Keratinocyte (primary cell): ENCODE measurements at regions not wholly inside any gene's neighbourhood (a gene's known extent, or its start where the extent isn't known, plus 50 kb on each side); places are given as distances from the start of the nearest gene placed in this dataset.

Source experiments
- DNase-seq: peaks from one replicate; pipeline ENCODE4 v3.0.0-alpha.2; 2011; ENCODE audit warnings: low read depth, missing footprints, low spot score
- FAIRE-seq: peaks from 2 replicates; lab custom pipeline; 2011; peaks lifted over from hg19 to GRCh38; lab: Jason Lieb, UNC
- H2AFZ ChIP-seq: 2 replicates; pipeline ENCODE4 v1.6.0; 2012; ENCODE audit warnings: low read length, control low read depth, inconsistent platforms; ENCODE audit not compliant: control insufficient read depth
- H3K27ac ChIP-seq: 2 replicates; pipeline ENCODE4 v1.5.1; 2011; ENCODE audit warnings: low read length; ENCODE audit not compliant: control insufficient read depth, insufficient read depth
- H3K27me3 ChIP-seq: 3 replicates; pipeline ENCODE4 v1.6.0; 2011; ENCODE audit warnings: low read length; ENCODE audit not compliant: control insufficient read depth, insufficient read depth; ENCODE audit errors: extremely low read depth
- H3K36me3 ChIP-seq, 2 experiments: 2 replicates in 1 of 2; 3 replicates in 1 of 2; pipeline ENCODE4 v1.5.1; 2011; ENCODE audit warnings: low read length in 2 of 2, mild to moderate bottlenecking in 1 of 2; ENCODE audit not compliant: control insufficient read depth in 2 of 2, insufficient read depth in 2 of 2; ENCODE audit errors: extremely low read depth in 1 of 2
- H3K4me1 ChIP-seq: 3 replicates; pipeline ENCODE4 v1.5.1; 2011; ENCODE audit warnings: low read length; ENCODE audit not compliant: control insufficient read depth, insufficient read depth; ENCODE audit errors: extremely low read depth
- H3K4me2 ChIP-seq: 3 replicates; pipeline ENCODE4 v1.6.0; 2011; ENCODE audit warnings: low read depth, low read length; ENCODE audit not compliant: control insufficient read depth, insufficient read depth; ENCODE audit errors: extremely low read depth
- H3K4me3 ChIP-seq, 3 experiments: fragments of 200-600 bp in 1 of 3; sonication (generic) in 1 of 3; 2 replicates in 2 of 3; 3 replicates in 1 of 3; pipeline ENCODE4 v1.5.1; 2011 to 2016; ENCODE audit warnings: low read length in 3 of 3, mild to moderate bottlenecking in 3 of 3, control low read depth in 2 of 3, inconsistent platforms in 1 of 3, low read depth in 1 of 3, mixed read lengths in 1 of 3, mixed run types in 1 of 3, moderate library complexity in 1 of 3; ENCODE audit not compliant: control insufficient read depth in 2 of 3, insufficient read depth in 2 of 3; ENCODE audit errors: extremely low read depth in 1 of 3
- H3K79me2 ChIP-seq: 2 replicates; pipeline ENCODE4 v1.6.0; 2012; ENCODE audit warnings: low read length; ENCODE audit not compliant: control insufficient read depth, insufficient read depth
- H3K9ac ChIP-seq: 3 replicates; pipeline ENCODE4 v1.6.0; 2011; ENCODE audit warnings: low read length; ENCODE audit not compliant: control insufficient read depth, insufficient read depth; ENCODE audit errors: extremely low read depth
- H3K9me1 ChIP-seq: 3 replicates; pipeline ENCODE4 v1.6.0; 2011; ENCODE audit warnings: low read length; ENCODE audit not compliant: control insufficient read depth, insufficient read depth; ENCODE audit errors: extremely low read depth
- H3K9me3 ChIP-seq: 2 replicates; pipeline ENCODE4 v1.5.1; 2012; ENCODE audit warnings: low read depth, low read length; ENCODE audit not compliant: control insufficient read depth
- H4K20me1 ChIP-seq: 3 replicates; pipeline ENCODE4 v1.6.0; 2011; ENCODE audit warnings: low read length; ENCODE audit not compliant: control insufficient read depth, insufficient read depth; ENCODE audit errors: extremely low read depth
- CTCF ChIP-seq, 3 experiments: IDR thresholded peaks in 1 of 3; conservative IDR thresholded peaks in 1 of 3; optimal IDR thresholded peaks in 1 of 3; 2 replicates in 2 of 3; 3 replicates in 1 of 3; pipeline versions ENCODE3 to v1.5.1; 2011; ENCODE audit warnings: low read length in 3 of 3, mild to moderate bottlenecking in 3 of 3, moderate library complexity in 2 of 3, control low read depth in 1 of 3, inconsistent platforms in 1 of 3; ENCODE audit not compliant: insufficient read depth in 2 of 3; ENCODE audit errors: extremely low read depth in 1 of 3
- EZH2 ChIP-seq: IDR thresholded peaks from one replicate; pipeline ENCODE4 v1.6.1; 2012; ENCODE audit warnings: inconsistent platforms, mild to moderate bottlenecking, low read length, moderate library complexity
- dilution Hi-C: fragments of 300-500 bp; cut with MboI; formaldehyde crosslinking; loops from one replicate; pipeline ENCODE4 v1.7.0; 2020; ENCODE audit warnings: low sequenced_read_pairs; ENCODE audit not compliant: extremely low pct_ligation_motif_present

DNA sequence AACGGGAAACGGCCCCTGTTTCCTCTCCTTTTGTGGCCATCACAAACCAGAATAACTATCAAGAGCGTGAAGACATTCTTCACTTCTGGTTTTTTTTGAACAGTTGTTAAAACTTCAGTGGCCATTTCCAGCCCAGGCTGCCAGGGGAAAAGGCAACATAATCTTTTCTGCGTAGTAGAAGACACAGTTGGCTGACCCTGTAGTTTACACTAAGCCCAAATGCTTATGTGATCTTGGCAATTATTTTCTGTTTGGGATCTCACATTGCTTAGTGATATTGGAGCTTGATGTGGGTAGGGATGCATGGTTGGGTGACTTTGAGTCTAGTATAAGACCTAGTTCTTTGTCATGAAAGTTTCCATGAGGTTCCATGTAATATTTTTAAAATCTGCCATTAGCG is 449.4 kb upstream of the CDH4 start:
- dilution Hi-C loops, result no loop called here
- no peak for FAIRE-seq
- H3K36me3 ChIP-seq, result no peaks in the 10 kb centered on the region

DNA sequence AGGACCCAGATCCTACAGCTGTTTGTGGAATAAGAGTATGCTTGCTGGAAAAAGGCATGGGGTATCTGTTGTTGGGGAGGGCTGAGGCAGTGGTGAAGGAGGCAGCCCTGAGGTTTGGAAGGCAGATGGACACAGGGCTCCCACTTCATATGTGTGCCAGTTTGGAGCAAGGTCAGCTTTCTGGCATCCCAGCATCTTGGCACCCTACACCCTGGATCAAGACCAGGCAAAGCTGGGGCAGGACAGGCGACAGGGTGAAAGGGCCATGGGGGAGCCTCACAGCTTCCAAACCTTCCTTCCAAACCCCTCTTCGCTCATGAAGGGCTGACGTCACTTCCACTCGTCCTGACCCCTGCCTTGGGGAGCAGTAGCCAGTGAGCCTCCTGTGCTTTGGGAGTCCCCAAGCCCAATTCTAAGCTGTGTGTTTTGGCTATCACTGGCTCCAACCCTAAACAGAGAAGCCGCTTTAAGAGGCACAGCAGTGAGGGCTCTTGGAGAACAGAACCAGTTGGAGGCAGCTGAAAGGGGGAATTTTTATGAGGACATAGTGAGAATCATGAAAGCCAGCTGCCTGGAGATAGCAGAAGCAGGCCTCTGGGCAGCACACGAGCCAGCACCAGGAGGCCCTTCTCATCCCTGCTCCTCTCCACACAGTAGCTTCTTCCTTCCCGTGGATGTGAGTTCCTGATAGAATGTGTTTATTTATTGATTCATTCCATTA is 448.6 kb upstream of the CDH4 start:
- Histone ChIP-seq H3K36me3 (no peaks in the 10 kb centered on the region), H3K27me3 (peaks cover 7% of the 10 kb centered on the region), H3K27ac (no peak overlapping the region), H3K9me1 (no peaks in the 10 kb centered on the region), H4K20me1 (no peaks in the 10 kb centered on the region), H3K9ac (no peak overlapping the region), H2AFZ (no peak overlapping the region), H3K9me3 (no peaks in the 10 kb centered on the region), H3K4me3 (no peak overlapping the region), H3K4me1 (no peaks in the 10 kb centered on the region), H3K4me2 (no peak overlapping the region), H3K79me2 (no peaks in the 10 kb centered on the region)
- FAIRE-seq (no peak), DNase-seq (no peak)
- TF ChIP-seq EZH2 (no peak), CTCF (optimal IDR thresholded peaks at IDR 0.05 in 1 of 3, IDR thresholded peaks at IDR 0.05 in 1 of 3, conservative IDR thresholded peaks at IDR 0.05 in 1 of 3; ENCODE audit: extremely low read depth in 1 of 3, insufficient read depth in 2 of 3, low read length in 3 of 3) (no peak)
- dilution Hi-C loops, result no loop called here

More for the DNA sequence above, 449.4 kb upstream of the CDH4 start:
- Histone ChIP-seq H4K20me1 (no peaks in the 10 kb centered on the region), H3K4me1 (no peaks in the 10 kb centered on the region), H3K79me2 (no peaks in the 10 kb centered on the region), H3K27ac (no peak overlapping the region), H3K4me2 (no peak overlapping the region), H3K9ac (no peak overlapping the region), H3K9me3 (no peaks in the 10 kb centered on the region), H3K4me3 (no peak overlapping the region), H3K9me1 (no peaks in the 10 kb centered on the region), H3K27me3 (peaks cover 7% of the 10 kb centered on the region), H2AFZ (no peak overlapping the region)
- no peak for DNase-seq
- TF ChIP-seq CTCF (optimal IDR thresholded peaks at IDR 0.05 in 1 of 3, IDR thresholded peaks at IDR 0.05 in 1 of 3, conservative IDR thresholded peaks at IDR 0.05 in 1 of 3; ENCODE audit: extremely low read depth in 1 of 3, insufficient read depth in 2 of 3, low read length in 3 of 3) (no peak), EZH2 (no peak)
